ENCODE measurements at regions not wholly inside any gene's neighbourhood (a gene's known extent, or its start where the extent isn't known, plus 50 kb on each side); places are given as distances from the start of the nearest gene placed in this dataset.
"Not testable (repeated sequence)": the region's sequence is repeated elsewhere in the genome, so short reads cannot be mapped to it uniquely, and the experiment has no call there.

GRCh38 chr20:58579819-58580473 is 64.7 kb upstream of the APCDD1L start:
- DNase-seq, result peak; percentile 92

GRCh38 chr20:58579069-58579818 is 64.0 kb upstream of the APCDD1L start:
- DNase-seq, result no peak

DNA sequence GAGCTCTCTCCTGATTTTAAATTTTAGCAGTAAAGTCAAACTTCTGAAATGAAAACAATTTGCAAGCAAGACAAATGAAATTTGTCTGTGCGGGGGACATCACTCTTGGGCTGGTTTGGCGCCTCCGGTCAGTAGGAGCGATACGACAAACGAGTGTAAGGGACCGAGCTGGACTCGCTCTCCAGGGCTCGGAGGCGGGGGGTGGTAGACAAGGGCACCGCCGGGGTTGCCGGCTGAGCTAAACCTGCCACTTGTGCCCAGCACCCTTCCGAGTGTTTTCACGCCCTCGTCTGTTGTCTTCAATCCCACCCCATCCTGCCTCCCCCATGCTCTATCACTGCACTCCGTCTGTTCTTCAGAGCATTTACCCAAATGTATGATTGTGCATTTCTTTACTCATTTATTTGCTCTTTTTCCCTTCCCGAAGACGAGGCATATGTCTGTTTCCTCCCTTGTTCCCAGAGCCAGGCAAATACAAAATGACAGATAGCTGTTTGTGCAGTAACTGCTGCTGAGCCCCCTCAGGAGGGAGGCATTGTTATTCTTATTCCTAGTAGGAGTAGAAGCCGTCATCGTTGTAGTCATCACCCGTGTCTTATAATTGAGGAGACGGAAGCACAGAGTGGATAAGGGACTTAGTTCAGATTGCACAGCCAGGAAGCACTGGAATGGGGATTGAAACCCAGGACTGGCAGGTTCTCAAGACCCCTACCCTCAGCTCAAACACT is 62.8 kb upstream of the APCDD1L start:
- no peak for DNase-seq

DNA sequence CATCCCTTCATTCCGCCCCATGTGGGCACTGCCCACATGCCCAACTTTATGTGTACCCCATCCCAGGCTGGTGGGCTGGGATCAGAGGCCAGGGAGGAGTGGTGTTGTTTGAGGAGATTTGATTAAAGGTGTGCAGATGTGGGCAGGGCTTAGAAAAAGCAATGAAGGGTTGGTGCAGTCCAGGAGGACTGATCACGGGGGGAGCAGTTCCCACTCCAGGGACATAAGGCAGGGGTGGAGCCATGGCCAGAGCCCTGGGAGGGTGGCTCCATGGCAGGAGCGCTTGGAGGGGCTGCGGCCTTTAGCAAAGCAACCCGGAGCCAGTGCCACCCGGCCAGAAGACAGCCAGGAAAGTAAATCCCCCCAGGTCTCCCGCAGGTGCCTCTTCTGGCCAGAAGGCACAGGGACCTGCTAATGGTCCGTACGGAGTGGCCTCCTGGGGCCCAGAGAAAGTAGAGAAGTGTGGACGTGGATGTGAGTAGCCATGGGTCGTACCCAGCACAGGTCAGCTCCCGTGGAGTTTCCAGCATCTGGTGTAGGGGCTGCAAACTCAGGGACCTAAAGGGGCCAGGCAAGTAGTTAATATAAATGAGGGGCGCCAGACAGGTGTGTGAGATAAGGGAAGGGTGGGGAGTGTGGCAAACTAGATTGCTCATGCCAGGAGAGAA is 62.1 kb upstream of the APCDD1L start:
- no peak for DNase-seq

GRCh38 chr20:58576603-58576970 is 61.4 kb upstream of the APCDD1L start:
- DNase-seq, result no peak

- DNase-seq, result no peak
Measured at GRCh38 chr20:58575776-58576602, 60.8 kb upstream of the APCDD1L start.

DNA sequence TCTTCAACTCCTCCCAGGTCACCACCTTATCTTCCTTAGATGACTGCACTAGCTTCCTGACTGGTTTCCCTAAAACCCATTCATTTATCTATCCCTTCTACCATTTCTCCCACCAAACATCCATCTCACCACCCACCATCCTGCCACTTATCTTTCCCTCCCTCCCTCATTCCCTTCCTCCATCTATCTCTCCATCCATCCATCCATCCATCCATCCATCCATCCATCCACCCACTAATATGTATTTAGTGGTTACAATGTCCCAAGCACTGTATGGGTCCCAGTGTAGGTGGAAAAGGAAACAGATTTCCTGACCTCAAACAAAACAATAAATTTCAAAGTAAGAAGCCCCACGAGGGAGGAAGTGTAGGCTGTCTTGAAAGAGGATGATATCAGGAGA is 59.3 kb upstream of the APCDD1L start:
- DNase-seq, result no peak

GRCh38 chr20:58573986-58574385 is 58.8 kb upstream of the APCDD1L start:
- DNase-seq, result no peak

DNA sequence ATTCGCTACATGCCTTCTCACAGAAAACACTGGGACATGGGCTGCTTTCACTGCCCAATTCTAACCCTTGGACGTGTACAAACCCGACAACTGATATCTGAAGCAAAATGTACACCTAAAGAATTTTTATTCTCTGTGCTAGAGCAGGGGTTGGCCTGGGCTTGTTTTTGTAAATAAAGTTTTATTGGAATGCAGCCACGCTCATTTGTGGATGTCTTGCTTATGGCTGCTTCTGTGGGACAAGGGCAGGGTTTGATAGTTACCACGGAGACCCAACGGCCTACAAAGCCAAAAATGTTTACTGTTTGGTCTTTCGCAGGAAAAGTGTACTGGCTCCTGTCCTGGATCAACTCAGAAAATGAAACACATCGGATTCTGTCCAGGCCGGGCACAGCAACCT is 58.1 kb upstream of the APCDD1L start:
- no peak for DNase-seq

GRCh38 chr20:58572428-58572763 is 57.2 kb upstream of the APCDD1L start:
- DNase-seq, result not testable (repeated sequence)

DNA sequence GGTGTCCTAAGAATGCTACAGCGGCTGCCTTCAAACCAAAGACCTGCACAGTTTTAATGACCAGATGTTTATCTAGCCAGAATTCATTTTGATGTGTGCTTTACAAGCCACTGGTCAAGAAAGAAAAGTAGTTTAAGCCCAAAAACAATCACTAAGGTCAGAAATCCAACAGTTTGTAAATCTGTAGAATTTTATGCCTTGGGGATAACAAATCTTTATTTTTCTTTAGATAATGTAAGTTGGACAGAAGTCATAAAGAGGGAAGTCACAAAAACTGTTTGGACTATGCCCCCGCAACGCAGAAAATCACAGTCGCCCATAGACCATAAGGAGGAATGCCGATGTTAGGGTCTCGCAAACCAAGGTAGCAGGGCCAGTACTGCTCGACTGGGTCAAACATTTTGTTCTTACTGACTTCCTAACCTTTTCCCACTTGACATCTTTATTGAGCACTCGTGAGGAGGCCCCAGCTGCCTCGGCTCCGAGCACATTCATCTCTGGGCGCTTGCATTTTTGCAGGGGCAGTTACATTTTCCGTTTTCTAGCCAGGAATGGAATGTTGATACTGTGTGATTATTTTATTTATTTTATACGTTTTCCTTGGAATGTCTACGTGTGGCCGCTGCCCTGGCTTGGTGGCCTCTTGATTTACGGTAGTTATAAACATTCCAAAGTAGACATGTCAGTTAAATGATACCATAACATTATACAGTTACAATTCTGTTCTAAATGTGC is 56.7 kb upstream of the APCDD1L start:
- peak; percentile 90 for DNase-seq

DNA sequence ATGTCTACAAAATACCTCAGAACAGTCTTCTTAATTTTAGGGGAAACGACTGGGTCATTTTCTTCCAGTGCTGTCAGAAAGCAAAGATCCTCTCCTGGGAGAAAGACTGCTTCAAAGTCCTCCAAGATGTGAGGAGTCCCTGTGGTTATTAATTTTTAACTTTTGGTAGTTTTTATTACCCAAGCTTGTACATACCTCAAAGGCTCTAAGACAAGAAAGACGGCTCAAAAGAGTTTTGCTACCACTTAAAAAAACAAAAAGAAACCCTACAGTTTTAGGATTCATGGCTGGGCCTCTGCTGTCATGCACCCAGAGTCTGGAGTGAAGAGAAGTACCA is 56.1 kb upstream of the APCDD1L start:
- no peak for DNase-seq

DNA sequence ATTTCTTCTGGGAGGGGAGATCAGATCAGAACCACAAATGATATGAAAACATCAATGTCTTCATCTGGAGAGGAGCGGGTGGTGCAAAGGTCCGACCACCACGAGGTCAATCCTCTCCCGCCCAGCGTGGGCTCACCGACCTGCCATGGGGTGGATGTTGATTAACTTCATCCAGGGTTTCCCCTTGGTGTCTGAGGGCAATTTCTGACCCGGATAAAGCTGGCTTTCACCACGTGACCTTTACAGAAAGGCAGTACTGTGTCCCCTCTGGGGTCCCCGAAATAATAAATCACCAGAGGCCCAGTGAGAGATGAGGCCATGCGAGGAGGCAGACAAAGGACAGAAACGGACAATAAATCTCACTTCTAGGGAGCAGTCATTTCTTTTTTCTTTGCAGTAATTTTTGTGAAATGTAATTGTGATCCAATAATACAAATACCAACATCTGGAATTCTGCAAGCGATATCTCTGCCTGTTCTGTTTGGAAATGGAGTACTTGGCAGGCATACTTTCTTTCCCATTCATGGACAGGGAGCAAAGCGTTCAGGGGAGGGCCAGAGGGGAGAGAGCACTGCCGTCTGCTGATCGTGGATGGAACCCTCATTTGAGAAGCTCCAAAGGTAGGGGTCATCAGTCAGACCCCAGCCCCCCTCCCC is 55.1 kb upstream of the APCDD1L start:
- no peak for DNase-seq

DNA sequence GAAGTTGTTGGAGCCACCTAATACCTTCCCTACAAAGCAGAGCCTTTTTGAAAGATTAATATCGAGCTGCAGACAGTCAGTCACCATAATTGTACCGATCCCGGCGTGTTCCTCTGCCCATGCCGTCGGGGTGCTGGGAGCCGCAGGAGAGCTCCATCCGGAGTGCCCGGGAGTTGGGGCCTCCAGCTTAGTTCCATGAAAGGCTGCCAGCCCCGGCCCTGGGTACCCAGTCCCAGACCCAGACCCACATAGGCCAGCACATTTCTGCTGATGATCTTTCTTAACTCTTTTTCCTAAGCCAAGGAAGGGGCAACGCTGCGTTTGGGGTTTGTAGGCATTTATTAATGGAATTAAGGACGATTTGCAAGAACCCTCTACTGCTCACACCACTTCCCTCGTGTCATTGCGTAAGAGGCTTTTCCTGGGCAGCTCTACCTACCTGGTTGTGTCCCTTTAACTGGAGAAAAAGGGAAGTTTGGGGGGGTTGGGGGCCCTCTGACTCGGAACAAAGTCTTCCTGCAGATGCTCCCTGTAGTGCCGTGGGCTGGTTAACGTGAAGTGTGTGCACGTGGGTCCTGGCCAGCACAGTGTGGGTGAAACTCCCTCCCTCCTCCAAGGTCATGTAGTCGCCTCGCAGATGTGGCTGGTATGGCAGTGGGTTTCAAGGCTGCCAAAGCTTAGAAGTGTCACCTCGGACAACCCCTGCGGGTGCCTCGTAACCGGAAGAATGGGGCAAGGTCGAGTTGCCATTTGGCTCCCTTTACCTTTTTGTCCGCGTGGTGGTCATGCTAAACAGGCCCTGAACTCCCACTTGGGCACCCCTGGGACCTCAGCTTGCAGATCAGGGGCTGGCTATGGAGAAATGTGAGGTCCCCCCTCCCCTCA is 54.3 kb upstream of the APCDD1L start:
- no peak for DNase-seq

GRCh38 chr20:58568483-58569240 is 53.5 kb upstream of the APCDD1L start:
- DNase-seq, result no peak

DNA sequence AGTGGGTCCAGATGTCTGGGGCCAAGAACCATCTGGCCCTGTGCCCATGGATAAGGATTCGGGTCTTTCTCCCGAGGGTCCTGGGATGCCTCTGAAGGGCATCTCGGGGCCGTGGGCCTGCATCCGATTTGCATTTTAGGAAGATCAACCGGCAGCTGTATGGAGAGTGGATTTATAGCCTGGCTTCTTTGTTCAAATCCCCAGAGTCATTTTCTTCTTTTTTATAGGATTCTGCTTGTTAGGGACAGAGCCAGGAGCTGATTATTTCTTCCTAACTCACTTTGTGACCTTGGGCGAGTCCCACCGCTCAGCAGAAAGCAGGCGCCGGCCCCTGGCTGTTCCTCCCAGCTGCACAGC is 52.9 kb upstream of the APCDD1L start:
- DNase-seq, result no peak

- DNase-seq, result no peak
Measured at GRCh38 chr20:58567437-58567836, 52.2 kb upstream of the APCDD1L start.

- DNase-seq, result no peak
Measured at GRCh38 chr20:58566981-58567380, 51.8 kb upstream of the APCDD1L start.
